Testis (tissue), 2 donors: ENCODE measurements at regions not wholly inside any gene's neighbourhood (a gene's known extent, or its start where the extent isn't known, plus 50 kb on each side); places are given as distances from the start of the nearest gene placed in this dataset.

ENCODE experiments used
- DNase-seq: peaks from one replicate; pipeline ENCODE4 v3.0.0-alpha.2; 2019
- H3K27ac ChIP-seq, 2 donors: fragments of 200-600 bp; sonication (generic); one replicate each; pipeline ENCODE4 v1.5.1; 2019
- H3K27me3 ChIP-seq: fragments of 200-600 bp; sonication (generic); one replicate; pipeline ENCODE4 v1.5.1; 2019
- H3K36me3 ChIP-seq: fragments of 200-600 bp; sonication (generic); one replicate; pipeline ENCODE4 v1.5.1; 2017; ENCODE audit warnings: low read depth; ENCODE audit errors: missing control alignments
- H3K4me1 ChIP-seq: fragments of 200-600 bp; sonication (generic); one replicate; pipeline ENCODE4 v1.5.1; 2019
- H3K4me3 ChIP-seq, 2 donors: fragments of 200-600 bp; sonication (generic); one replicate each; pipeline ENCODE4 v1.5.1; 2017 to 2019
- H3K9me3 ChIP-seq: fragments of 200-600 bp; sonication (generic); one replicate; pipeline ENCODE4 v1.5.1; 2017
- CTCF ChIP-seq, 3 experiments: fragments of 450-650 bp in 2 of 3; fragments of 200-600 bp in 1 of 3; sonication (generic) in 1 of 3; IDR thresholded peaks; one replicate each; pipeline ENCODE4 v1.5.1; 2016 to 2019; ENCODE audit warnings: antibody characterized with exemption in 3 of 3, mild to moderate bottlenecking in 2 of 3, moderate library complexity in 1 of 3
- POLR2A ChIP-seq: fragments of 450-650 bp; IDR thresholded peaks from one replicate; pipeline ENCODE4 v1.6.1; 2017; ENCODE audit warnings: antibody characterized with exemption, mild to moderate bottlenecking, moderate library complexity
- WGBS, 2 donors: methylation state at CpG; one replicate each; pipeline ENCODE4 v1.1.5; 2018; 5-methylcytosine and 5-hydroxymethylcytosine counted together
- intact Hi-C: fragments of 100-400 bp; cut with DNase I; formaldehyde crosslinking; loops from one replicate; pipeline ENCODE4 v1.15.1; 2023; ENCODE audit warnings: low total_unique reads

DNA sequence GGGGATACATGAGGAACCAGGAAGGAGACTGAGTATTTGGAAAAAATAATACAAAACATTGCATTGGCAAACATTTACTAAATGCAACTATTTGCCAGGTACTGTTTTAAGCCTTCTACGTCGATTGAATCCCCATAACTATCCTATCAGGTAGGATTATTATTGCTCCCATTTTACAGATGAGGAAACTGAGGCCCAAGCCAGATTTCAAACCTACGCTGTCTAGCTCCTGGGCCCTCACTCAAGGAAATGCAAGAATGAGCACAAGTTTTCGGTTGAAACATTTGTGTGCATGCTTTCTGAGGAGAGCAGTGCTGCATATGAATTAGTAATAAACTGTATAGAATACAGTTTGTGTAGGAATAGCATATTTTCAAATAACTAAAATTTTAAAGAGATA is 206.7 kb downstream of the CEP135 start:
- DNase-seq: no peak
- WGBS, 2 donors: 94 to 96% methylated on average over 4 of the region's 4 CpGs
- no peak overlapping the region for H3K27ac ChIP-seq
- no peaks in the 10 kb centered on the region for H3K36me3 ChIP-seq
- no peaks in the 10 kb centered on the region for H3K27me3 ChIP-seq
- no peaks in the 10 kb centered on the region for H3K9me3 ChIP-seq
- H3K4me1 ChIP-seq: no peaks in the 10 kb centered on the region
- intact Hi-C loops: no loop called here
- no peak overlapping the region for H3K4me3 ChIP-seq
- TF ChIP-seq CTCF (IDR thresholded peaks at IDR 0.05) (no peak), POLR2A (no peak)

GRCh38 chr4:56149591-56149990 is 200.8 kb downstream of the CEP135 start:
- TF ChIP-seq POLR2A: no peak
- no peak for TF ChIP-seq CTCF (IDR thresholded peaks at IDR 0.05)
- intact Hi-C loops: no loop called here
- DNase-seq: no peak
- Histone ChIP-seq H3K4me3 (no peak overlapping the region), H3K27ac (no peak overlapping the region), H3K9me3 (no peaks in the 10 kb centered on the region), H3K27me3 (no peaks in the 10 kb centered on the region), H3K4me1 (peaks cover 7% of the 10 kb centered on the region), H3K36me3 (no peaks in the 10 kb centered on the region)
- WGBS, 2 donors: 61 to 73% methylated on average over 2 of the region's 2 CpGs

GRCh38 chr4:56148428-56148827 is 199.7 kb downstream of the CEP135 start:
- WGBS, 2 donors: 85 to 95% methylated on average over 2 of the region's 2 CpGs
- intact Hi-C loops: no loop called here
- Histone ChIP-seq H3K27me3 (no peaks in the 10 kb centered on the region), H3K36me3 (no peaks in the 10 kb centered on the region), H3K4me1 (peaks cover 7% of the 10 kb centered on the region), H3K27ac (peak overlapping the region in 1 of 2 donors; percentile 55), H3K9me3 (no peaks in the 10 kb centered on the region), H3K4me3 (no peak overlapping the region)
- DNase-seq: no peak
- TF ChIP-seq POLR2A (no peak), CTCF (IDR thresholded peaks at IDR 0.05) (no peak)

DNA sequence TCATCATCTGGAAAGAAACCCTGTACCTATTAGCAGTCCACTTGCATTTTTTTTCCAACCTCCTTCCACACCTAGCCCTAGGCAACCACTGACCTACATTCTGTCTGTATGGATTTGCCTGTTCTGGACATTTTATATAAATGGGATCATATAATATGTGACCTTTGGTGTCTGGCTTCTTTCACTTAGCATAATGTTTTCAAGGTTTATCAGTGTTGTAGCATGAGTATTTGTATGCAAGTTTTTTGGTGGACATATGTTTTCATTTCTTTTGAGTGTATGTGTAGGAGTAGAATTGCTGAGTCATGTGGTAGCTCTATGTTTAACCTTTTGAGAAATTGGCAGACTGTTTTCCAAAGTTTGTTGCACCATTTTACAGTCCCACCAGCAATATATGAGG is 198.6 kb downstream of the CEP135 start:
- DNase-seq: no peak
- TF ChIP-seq CTCF (IDR thresholded peaks at IDR 0.05) (no peak), POLR2A (no peak)
- Histone ChIP-seq H3K27ac (peak overlapping the region; percentile 15 to 55), H3K36me3 (no peaks in the 10 kb centered on the region), H3K4me3 (no peak overlapping the region), H3K4me1 (peaks cover 7% of the 10 kb centered on the region), H3K27me3 (no peaks in the 10 kb centered on the region), H3K9me3 (no peaks in the 10 kb centered on the region)
- intact Hi-C loops: no loop called here

- 59 to 65% methylated on average over 9 of the region's 9 CpGs for WGBS, 2 donors
- no peak for TF ChIP-seq POLR2A
- no peak for TF ChIP-seq CTCF (IDR thresholded peaks at IDR 0.05)
Measured at GRCh38 chr4:56146956-56147355, 198.2 kb downstream of the CEP135 start.

More at GRCh38 chr4:56146956-56147355, 198.2 kb downstream of the CEP135 start:
- H3K9me3 ChIP-seq: no peaks in the 10 kb centered on the region
- no peak overlapping the region for H3K4me3 ChIP-seq
- peaks cover 7% of the 10 kb centered on the region for H3K4me1 ChIP-seq
- H3K36me3 ChIP-seq: no peaks in the 10 kb centered on the region
- peak overlapping the region; percentile 15 to 55 for H3K27ac ChIP-seq
- no peaks in the 10 kb centered on the region for H3K27me3 ChIP-seq
- intact Hi-C loops: no loop called here
- peak; percentile 27 for DNase-seq
